ENCODE measurements at regions not wholly inside any gene's neighbourhood (a gene's known extent, or its start where the extent isn't known, plus 50 kb on each side); places are given as distances from the start of the nearest gene placed in this dataset.

DNA sequence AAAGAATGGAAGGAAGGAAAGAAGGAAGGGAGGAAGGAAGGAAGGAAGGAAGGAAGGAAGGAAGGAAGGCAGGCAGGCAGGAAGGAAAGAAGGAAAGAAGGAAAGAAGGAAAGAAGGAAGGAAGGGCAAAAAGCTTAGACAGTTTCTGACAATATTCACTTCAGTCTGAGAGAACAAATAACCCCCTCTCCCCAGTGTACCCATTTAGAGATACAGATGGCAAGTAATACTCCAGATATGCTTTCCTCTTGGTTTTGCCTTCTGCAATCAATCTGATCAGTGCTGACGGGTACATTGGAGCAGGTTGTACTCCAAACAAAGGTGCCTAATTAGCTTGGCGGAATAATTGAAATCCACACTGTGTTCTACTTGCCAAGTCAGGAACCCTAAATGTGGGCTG lies 534.6 kb upstream of the TMEFF2 start:
- Histone ChIP-seq H3K27ac (no peak overlapping the region), H3K4me3 (no peak overlapping the region), H3K4me2 (no peak overlapping the region), H3K4me1 (no peaks in the 10 kb centered on the region), H3K9me3 (no peaks in the 10 kb centered on the region)
- ATAC-seq (no peak), FAIRE-seq (no peak), DNase-seq (ENCODE audit: low read depth in 1 of 2, low spot score in 1 of 2) (no peak)
- TF ChIP-seq, protein P1, sequence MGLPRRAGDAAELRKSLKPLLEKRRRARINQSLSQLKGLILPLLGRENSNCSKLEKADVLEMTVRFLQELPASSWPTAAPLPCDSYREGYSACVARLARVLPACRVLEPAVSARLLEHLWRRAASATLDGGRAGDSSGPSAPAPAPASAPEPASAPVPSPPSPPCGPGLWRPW (IDR thresholded peaks at IDR 0.05), result no peak
- no peak for TF ChIP-seq RCOR1 (IDR thresholded peaks at IDR 0.05; ENCODE audit: low read depth, low read length)
- WGBS (ENCODE audit: missing lambda C conversion rate), result 79% methylated on average over 2 of the region's 2 CpGs
- ChIA-PET CTCF (no interaction called here), POLR2A (no interaction called here)

DNA sequence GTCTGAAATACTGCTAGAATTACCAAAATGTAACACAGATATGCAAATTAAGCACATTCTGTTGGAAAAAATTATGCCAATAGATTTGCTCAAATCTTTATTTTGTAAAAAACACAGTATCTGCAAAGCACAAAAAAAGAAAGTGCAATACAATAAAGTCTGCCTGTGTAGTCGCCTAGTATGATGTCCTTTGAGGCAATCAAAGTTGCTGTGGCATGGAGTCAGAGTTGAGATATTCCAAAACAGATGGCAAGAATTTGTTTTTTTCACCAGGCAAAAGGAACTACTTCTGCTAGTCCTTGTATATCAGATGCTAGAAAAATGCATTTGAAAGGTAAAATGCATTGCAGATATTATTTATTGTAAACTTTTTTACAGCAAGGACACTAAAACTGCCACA lies 531.3 kb upstream of the TMEFF2 start:
- no peak for DNase-seq (ENCODE audit: low read depth in 1 of 2, low spot score in 1 of 2)
- no peaks in the 10 kb centered on the region for H3K9me3 ChIP-seq
- H3K4me1 ChIP-seq, result no peaks in the 10 kb centered on the region
- POLR2A ChIA-PET, result no interaction called here
- no peak overlapping the region for H3K4me2 ChIP-seq
- no peak for FAIRE-seq
- 8% methylated on average over 1 of the region's 1 CpG for WGBS (ENCODE audit: missing lambda C conversion rate)
- H3K4me3 ChIP-seq, result no peak overlapping the region
- CTCF ChIA-PET, result no interaction called here
- H3K27ac ChIP-seq, result no peak overlapping the region
- TF ChIP-seq, protein P2, sequence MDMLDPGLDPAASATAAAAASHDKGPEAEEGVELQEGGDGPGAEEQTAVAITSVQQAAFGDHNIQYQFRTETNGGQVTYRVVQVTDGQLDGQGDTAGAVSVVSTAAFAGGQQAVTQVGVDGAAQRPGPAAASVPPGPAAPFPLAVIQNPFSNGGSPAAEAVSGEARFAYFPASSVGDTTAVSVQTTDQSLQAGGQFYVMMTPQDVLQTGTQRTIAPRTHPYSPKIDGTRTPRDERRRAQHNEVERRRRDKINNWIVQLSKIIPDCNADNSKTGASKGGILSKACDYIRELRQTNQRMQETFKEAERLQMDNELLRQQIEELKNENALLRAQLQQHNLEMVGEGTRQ (IDR thresholded peaks at IDR 0.05), result no peak
- no peak for TF ChIP-seq MAZ (IDR thresholded peaks at IDR 0.05; ENCODE audit: borderline replicate concordance, low read depth, low read length)
- no peak for TF ChIP-seq POLR2AphosphoS2 (conservative IDR thresholded peaks at IDR 0.05; ENCODE audit: low read length)
- ATAC-seq, result no peak

DNA sequence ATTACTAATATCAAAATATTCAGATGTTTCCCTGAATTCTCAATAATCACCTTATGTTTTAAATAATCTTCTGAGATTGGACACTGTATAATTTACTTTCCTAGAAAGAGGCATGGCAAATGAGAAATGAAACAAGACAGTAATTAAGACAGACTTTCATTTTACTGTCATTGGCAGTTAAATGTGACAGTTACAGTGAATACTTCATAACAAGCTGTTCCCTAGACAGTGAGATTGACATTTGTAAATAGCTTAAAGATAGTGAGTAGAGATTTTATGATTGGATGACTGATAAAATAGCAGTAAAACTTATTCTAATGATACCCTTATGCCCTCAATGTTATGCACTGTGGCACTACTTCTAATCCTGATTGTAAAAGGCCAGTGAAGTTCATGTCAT lies 524.9 kb upstream of the TMEFF2 start:
- no peak overlapping the region for H3K4me2 ChIP-seq
- H3K4me3 ChIP-seq, result no peak overlapping the region
- FAIRE-seq (no peak), DNase-seq (ENCODE audit: low read depth in 1 of 2, low spot score in 1 of 2) (no peak), ATAC-seq (no peak)
- no peak for TF ChIP-seq HOXB5 (CRISPR knock-in tag; IDR thresholded peaks at IDR 0.05)
- CTCF ChIA-PET, result no interaction called here
- H3K4me1 ChIP-seq, result no peaks in the 10 kb centered on the region
- POLR2A ChIA-PET, result no interaction called here
- H3K9me3 ChIP-seq, result no peaks in the 10 kb centered on the region
- H3K27ac ChIP-seq, result no peak overlapping the region

DNA sequence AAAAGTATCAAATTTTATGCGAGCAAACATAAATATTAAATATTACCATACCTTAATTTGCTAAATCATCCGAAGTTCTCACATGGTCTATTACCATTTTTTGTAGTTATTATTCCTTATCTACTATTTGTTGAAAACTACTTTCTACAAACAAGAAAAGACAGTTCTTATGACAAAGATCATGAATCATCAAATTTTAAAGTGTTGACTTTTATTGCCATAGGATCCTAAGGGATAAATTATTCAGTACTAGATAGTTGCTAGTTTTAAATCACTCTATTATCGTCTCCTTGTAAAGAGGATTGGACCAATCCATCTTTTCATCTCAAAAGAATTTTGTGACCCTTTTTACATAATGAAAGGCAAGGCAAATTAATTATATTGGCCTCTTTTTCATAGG lies 523.6 kb upstream of the TMEFF2 start:
- TF ChIP-seq HEYL (CRISPR knock-in tag; IDR thresholded peaks at IDR 0.05), result no peak
- TF ChIP-seq SMC3 (IDR thresholded peaks at IDR 0.05), result no peak
- TF ChIP-seq, protein P3, sequence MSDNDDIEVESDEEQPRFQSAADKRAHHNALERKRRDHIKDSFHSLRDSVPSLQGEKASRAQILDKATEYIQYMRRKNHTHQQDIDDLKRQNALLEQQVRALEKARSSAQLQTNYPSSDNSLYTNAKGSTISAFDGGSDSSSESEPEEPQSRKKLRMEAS (IDR thresholded peaks at IDR 0.05), result no peak
- no peak for TF ChIP-seq CEBPB (IDR thresholded peaks at IDR 0.05)
- TF ChIP-seq, protein P1 (IDR thresholded peaks at IDR 0.05), result no peak
- TF ChIP-seq, protein P4, sequence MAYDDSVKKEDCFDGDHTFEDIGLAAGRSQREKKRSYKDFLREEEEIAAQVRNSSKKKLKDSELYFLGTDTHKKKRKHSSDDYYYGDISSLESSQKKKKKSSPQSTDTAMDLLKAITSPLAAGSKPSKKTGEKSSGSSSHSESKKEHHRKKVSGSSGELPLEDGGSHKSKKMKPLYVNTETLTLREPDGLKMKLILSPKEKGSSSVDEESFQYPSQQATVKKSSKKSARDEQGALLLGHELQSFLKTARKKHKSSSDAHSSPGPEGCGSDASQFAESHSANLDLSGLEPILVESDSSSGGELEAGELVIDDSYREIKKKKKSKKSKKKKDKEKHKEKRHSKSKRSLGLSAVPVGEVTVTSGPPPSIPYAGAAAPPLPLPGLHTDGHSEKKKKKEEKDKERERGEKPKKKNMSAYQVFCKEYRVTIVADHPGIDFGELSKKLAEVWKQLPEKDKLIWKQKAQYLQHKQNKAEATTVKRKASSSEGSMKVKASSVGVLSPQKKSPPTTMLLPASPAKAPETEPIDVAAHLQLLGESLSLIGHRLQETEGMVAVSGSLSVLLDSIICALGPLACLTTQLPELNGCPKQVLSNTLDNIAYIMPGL (CRISPR knock-in tag; IDR thresholded peaks at IDR 0.05; ENCODE audit: borderline replicate concordance), result no peak
- no peak for TF ChIP-seq PHF8 (IDR thresholded peaks at IDR 0.05; ENCODE audit: borderline replicate concordance, low read depth)
- no peak for DNase-seq (ENCODE audit: low read depth in 1 of 2, low spot score in 1 of 2)
- FAIRE-seq, result no peak
- Histone ChIP-seq H3K4me2 (no peak overlapping the region), H3K27ac (no peak overlapping the region), H3K9me3 (no peaks in the 10 kb centered on the region), H3K4me3 (no peak overlapping the region), H3K4me1 (no peaks in the 10 kb centered on the region)
- 56% methylated on average over 3 of the region's 3 CpGs for WGBS (ENCODE audit: missing lambda C conversion rate)
- ChIA-PET POLR2A (no interaction called here), CTCF (no interaction called here)
- ATAC-seq, result no peak

DNA sequence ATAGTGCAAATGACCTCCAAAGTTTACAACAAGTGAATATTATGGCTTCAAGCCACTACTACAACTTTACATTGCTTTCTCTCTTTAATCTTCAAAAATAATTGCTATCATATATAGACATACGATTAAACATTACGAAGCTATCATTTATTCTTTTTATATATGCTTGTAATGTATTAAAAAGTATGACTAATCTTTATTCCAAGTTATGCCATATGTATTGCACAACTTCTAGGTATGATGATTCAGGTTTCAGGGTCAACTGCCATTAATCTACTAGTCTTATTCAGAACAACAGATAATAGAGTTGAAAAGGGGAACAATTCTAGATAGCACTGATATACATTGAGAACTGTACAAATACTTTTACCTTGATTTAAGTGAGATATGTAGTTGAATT lies 506.2 kb upstream of the TMEFF2 start:
- Histone ChIP-seq H3K27ac (no peak overlapping the region), H3K4me3 (no peak overlapping the region), H3K4me1 (no peaks in the 10 kb centered on the region), H3K9me3 (no peaks in the 10 kb centered on the region), H3K4me2 (no peak overlapping the region)
- WGBS (ENCODE audit: missing lambda C conversion rate), result 81% methylated on average over 2 of the region's 2 CpGs
- ATAC-seq, result no peak
- DNase-seq (ENCODE audit: low read depth in 1 of 2, low spot score in 1 of 2), result no peak
- TF ChIP-seq JUNB (IDR thresholded peaks at IDR 0.05), result no peak
- TF ChIP-seq CBX2 (IDR thresholded peaks at IDR 0.05; ENCODE audit: borderline replicate concordance, low read depth), result no peak
- no peak for TF ChIP-seq CBX8 (IDR thresholded peaks at IDR 0.05)
- no peak for TF ChIP-seq TFCP2L1 (CRISPR knock-in tag; IDR thresholded peaks at IDR 0.05)
- no peak for TF ChIP-seq CHD2 (IDR thresholded peaks at IDR 0.05; ENCODE audit: low read length, partially characterized antibody)
- no peak for TF ChIP-seq ZFP36 (IDR thresholded peaks at IDR 0.05; ENCODE audit: borderline replicate concordance, partially characterized antibody)
- no peak for TF ChIP-seq RAD21 (conservative IDR thresholded peaks at IDR 0.05 in 1 of 2, IDR thresholded peaks at IDR 0.05 in 1 of 2)
- TF ChIP-seq HDAC2 (IDR thresholded peaks at IDR 0.05), result no peak
- no peak for TF ChIP-seq FOSB (CRISPR knock-in tag; IDR thresholded peaks at IDR 0.05)
- no peak for TF ChIP-seq POLR2A (IDR thresholded peaks at IDR 0.05; ENCODE audit: low read length)
- TF ChIP-seq HOXB13 (CRISPR knock-in tag; IDR thresholded peaks at IDR 0.05; ENCODE audit: low read depth), result no peak
- no peak for TF ChIP-seq SREBF2 (IDR thresholded peaks at IDR 0.05)
- TF ChIP-seq NFE2L2 (conservative IDR thresholded peaks at IDR 0.05; ENCODE audit: low read length), result no peak
- no peak for TF ChIP-seq NR3C1 (IDR thresholded peaks at IDR 0.05)
- no peak for TF ChIP-seq HOXB5 (CRISPR knock-in tag; IDR thresholded peaks at IDR 0.05)
- no peak for FAIRE-seq
- POLR2A ChIA-PET, result no interaction called here
- CTCF ChIA-PET, result no interaction called here
